ENCODE measurements at regions not wholly inside any gene's neighbourhood (a gene's known extent, or its start where the extent isn't known, plus 50 kb on each side); places are given as distances from the start of the nearest gene placed in this dataset.
"Not testable (repeated sequence)": the region's sequence is repeated elsewhere in the genome, so short reads cannot be mapped to it uniquely, and the experiment has no call there.

DNA sequence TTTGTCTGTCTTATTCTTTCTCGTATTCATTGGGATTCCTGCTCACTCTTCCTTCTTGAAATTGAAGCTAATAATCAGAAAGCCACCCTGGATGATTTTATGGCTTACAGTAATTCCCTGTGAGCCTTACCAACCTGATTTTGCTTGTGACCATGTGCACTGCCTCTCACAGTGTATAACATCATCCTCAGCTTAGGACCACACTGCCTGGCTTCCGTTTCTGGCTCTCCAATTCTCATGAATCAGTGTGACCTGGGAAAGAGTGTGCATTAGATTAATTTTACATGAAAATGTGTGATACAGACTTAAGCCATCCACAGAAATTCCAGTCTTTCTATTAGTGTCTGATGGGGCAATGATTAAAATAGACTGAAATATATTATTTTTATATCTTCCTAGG is 126.8 kb upstream of the DMRT1 start:
- DNase-seq (ENCODE audit: low spot score), result no peak

DNA sequence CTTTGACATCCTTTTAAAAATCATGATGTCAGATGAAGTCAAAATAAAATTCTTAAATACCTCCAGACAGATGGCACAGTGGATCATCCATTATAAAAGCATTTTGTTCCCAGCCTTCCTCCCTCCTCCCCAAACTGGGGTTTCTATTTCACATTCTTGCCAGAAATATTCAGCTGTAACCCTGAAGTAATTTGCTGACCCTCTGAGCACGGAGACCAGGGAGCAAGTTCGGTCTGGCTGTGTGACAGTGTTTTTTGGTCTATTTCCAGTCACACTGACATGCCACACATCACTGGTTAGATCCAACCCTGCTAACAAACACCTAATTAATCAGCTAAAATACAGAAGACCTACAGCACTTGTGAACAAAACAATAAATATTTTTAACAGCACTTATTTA is 126.2 kb upstream of the DMRT1 start:
- DNase-seq (ENCODE audit: low spot score), result no peak

DNA sequence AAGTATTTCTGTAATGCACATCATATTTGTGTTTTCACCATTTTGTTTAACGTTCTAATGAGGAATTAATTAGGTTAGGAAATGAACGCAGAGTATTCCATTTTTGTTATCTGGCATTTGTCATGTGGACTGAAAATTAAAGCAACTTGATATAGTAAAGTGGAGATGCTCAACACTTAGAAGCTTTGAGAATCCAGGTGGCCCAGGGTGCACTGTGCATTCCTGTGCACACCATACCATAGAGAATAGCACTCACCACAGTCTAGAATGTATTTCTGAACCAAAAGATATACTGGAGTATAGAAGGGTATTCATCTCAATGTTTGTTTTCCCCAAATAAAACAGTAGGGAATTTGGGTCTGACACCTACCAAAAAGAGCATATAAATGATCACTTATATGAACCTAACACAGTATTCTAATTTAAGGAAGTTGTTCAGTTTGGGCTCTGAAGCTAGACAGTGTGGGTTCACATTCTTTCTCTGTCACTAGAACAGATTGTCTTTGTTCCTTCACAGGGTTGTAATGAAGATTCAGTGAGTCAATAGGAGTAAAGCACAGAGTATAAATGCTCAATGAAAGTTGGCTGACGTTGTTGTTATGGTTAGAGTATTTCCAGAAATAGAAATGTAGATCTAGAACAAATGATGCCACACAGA is 125.6 kb upstream of the DMRT1 start:
- DNase-seq (ENCODE audit: low spot score), result peak; percentile 90

DNA sequence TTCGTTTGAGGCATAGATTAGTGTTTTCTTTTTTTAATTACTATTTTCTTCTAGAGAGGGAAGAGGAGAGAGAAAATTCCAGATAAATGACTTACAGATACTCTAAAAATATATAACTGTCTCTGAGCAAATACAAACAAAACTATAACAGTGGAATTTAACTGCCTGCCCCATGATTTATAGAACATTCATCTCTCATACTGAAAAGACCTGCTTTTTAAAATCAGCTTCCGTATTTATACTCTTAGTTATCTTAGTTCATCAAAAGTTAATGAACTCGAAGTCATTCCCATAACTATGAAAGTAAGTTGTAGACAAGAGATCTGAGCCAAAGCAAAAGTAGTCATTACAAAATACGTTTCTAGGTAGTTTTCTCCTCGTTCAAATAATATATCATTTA is 123.8 kb upstream of the DMRT1 start:
- no peak for DNase-seq (ENCODE audit: low spot score)

DNA sequence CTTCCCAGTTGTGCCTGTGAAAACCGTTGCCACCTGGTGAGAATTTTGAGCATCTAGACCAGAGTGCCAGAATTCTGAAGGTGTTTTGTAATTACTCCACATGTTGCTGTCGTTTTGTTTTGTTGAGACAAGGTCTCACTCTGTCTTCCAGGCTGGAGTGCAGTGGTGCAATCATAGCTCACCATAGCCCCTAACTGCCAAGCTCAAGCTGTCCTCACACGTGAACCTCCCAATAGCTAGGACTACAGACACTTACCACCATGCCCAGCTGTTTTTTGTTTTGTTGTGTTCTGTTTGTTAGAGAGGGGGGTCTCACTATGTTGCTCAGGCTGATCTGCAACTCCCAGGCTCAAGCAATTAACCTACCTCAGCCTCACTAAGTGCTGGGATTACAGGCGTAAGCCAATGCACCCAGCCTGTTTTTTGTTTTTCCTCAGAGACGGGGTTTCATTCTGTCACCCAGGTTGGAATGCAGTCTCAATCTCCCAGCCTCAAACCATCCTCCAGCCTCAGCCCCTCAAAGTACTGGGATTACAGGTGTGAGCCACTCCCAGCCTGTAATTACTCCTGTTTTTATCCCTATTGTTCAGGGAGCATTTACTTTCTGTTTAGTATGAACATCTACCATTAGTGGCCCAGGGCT is 121.1 kb upstream of the DMRT1 start:
- DNase-seq (ENCODE audit: low spot score), result no peak

DNA sequence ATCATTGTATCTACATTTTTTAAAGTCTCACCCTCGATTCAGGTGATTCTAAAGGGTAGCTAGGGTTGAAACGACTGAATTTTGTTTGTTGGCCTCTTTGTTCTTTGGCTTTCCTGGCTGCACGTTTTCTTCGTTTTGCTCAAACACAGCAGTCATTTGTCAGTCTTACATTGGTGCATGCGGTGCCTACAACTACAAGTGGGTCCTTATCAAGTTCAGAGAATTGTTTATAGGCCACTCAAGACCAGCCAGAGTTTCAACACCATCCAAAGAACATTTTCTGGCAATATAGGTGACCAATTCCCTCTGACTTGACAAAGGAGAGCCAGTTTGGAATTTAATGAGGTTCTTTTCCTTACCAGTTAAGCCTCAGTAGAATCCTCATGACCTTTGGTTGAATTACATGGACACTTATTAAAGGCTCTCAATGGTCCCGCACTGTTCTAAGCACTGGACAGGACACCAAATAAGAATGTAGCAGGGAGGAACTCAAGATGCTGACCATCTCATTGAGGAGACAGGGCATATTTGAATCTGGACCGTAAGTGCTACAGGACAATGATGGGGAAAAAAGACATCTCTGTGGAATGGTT is 119.0 kb upstream of the DMRT1 start:
- no peak for DNase-seq (ENCODE audit: low spot score)

DNA sequence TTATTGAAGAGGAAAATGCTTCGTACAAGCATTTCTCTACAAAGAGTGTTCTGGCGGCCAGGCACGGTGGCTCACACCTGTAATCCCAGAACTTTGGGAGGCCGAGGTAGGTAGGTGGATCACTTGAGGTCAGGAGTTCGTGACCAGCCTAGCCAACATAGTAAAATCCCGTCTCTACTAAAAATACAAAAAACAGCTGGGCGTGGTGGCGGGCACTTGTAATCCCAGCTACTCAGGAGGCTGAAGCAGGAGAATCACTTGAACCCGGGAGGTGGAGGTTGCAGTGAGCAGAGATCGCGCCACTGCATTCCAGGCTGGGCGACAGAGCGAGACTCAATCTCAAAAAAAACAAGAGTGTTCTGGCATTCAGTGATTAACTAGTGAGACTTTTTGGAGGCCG is 117.0 kb upstream of the DMRT1 start:
- DNase-seq (ENCODE audit: low spot score), result not testable (repeated sequence)

DNA sequence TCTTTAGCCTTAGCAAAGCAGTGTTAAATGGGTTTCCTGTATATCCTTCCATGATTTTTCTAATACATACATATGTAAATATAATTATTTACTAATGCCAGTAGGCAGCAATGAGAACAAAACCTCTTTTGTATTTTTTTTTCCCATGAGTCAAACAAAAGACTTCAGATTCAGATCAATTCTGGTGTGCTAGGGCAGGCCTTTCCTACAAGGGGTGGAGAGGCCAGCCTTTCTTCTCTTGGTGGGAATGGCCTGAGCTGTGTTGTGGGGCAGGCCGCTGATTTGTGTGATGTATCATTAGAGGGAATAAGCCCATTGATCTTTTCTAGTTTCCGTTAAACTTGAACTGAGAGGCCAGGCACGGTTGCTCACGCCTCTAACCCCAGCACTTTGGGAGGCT is 115.5 kb upstream of the DMRT1 start:
- peak; percentile 50 for DNase-seq (ENCODE audit: low spot score)

DNA sequence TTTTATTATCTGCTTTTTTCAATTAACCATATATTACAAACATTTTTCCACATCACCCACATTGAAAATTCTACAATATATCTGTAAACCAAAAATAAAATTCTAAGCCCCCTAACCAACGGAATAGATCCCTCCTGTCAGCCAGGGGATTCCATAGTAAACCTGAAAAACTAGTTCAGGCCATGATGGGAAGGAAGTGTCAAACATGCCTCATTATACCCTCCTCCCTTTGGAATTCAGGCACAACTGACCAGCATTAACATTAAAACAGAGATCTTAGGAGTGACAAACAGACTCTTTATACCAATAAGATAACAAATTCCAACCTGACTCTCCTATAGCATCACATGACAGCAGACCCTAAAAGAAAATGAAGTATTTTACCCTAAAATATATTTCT is 113.7 kb upstream of the DMRT1 start:
- DNase-seq (ENCODE audit: low spot score), result no peak

DNA sequence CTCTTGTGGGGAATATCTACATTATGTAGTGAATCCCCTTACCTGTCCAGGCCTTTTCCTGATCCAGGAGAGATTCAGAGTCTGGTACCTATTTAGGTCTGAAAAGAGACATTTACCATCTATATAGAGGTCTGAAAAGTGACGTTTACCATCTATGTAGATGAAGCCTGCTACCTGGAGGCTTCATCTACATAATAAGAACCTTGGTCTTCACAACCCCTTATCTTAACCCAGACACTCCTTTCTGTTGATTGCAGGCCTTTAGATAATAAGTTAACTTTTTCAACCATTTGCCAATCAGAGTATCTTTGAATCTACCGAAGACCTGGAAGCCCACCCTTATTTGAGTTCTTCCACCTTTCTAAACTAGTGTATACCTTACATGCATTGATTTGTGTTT is 113.0 kb upstream of the DMRT1 start:
- no peak for DNase-seq (ENCODE audit: low spot score)

DNA sequence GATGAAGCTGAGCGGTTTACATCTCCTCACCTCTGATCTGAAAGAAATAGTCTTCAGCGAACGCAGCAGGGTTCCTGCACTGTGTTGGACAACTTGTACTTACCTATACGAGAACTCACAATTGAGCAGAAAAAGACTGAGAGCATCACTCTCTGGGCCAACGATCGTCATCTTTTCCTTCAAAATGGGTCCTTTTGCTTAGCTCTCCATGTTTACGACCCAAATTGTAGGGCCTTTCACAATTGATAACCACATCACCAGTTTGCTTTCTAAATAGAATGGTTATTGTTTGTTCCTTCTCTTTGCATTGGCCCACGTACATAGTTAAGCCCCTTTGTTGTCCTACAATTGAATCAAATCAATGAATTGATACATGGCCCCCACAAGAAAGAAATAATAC is 110.0 kb upstream of the DMRT1 start:
- no peak for DNase-seq (ENCODE audit: low spot score)

DNA sequence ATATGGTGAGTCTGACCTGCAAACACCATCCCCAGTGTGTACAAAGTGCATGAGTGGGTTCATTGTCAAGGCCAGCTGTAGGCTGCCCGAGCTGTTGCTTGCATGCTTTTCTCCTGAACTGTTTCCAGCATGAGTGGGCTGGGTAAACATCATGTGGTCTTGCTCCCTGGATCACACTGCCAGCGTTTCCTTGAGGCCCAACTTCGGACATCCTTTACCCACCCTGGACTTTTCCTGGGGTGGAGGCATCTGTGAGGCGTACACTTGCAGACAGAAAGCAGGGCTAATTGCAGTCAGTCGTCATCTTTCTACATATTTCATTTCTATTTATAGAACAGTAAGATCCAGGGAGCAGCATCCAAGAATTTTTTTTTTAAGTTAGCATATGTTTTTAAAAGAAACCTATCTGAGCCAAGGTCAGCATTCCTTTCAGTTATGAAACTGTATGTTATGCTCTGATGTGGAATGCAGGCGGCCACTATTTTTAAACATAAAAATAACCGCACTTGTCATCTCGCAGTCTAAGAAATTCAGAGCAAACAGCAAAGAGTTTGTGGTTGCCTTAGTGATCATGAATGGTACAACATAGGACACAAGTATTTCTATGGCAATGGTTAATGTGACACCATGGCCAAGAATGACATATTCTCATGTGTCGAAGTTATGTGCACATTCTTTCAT is 106.5 kb upstream of the DMRT1 start:
- no peak for DNase-seq (ENCODE audit: low spot score)

DNA sequence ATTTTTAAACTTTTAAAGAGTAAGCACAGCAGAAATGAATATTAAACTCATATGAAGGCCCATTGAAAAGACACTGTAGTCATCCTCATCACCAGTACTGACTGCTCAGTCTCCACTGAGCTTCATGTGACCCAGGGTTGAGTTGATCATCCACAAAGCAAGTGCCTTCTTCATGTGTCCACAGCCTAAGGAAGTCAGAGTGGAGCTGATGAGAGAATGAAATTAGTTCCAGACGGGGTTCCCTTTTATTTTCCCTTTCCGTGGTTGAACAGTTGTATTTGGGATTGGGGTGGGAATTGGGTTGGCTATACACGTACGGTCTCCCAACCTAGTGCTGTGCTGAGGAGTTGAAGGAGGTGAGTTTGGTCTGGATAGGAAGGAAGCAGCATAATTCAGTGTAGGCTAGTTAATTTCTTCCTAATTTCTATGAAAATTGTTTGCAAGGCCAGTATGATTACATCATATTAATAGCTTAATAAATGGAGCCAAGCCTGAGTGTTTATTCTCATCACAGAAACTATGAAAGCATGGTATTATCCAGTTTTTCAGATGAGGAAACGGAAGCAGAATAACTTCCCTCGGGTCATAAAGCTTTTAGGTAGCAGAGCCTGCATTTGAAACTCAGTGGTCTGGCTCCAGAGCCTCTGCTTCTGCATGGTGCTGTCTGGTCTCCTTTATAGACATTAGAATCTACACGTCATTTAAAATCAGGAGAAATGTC is 103.9 kb upstream of the DMRT1 start:
- no peak for DNase-seq (ENCODE audit: low spot score)

DNA sequence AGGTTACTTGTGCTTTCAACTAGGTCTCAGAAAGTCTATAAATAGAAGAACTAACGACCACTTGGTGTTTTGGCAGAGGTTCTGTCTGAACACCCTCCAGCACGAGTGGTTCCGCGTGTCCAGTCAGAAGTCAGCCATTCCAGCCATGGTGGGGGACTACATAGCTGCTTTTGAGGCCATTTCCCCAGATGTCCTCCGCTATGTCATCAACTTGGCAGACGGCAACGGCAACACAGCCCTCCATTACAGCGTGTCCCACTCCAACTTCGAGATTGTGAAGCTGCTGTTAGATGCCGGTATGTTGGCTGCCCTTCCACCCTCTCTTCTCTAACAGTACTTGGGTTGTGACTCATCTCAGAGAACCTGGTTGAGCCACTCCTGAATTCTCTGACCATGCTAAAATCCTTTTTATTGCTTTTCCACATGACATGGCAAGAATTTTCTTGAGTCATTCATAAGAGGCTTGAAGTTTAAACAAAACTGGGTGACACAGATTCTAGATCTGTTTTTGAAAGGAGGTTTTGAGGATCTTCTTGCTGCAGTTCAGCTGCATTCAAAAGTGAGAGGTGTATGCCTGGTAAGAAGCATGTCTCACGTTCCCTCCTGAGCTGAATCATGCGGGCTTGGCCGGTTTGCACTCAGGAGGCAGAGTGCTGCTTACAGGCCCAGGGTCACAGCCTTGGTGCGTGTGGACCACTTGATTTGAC is 103.1 kb upstream of the DMRT1 start:
- DNase-seq (ENCODE audit: low spot score), result no peak

DNA sequence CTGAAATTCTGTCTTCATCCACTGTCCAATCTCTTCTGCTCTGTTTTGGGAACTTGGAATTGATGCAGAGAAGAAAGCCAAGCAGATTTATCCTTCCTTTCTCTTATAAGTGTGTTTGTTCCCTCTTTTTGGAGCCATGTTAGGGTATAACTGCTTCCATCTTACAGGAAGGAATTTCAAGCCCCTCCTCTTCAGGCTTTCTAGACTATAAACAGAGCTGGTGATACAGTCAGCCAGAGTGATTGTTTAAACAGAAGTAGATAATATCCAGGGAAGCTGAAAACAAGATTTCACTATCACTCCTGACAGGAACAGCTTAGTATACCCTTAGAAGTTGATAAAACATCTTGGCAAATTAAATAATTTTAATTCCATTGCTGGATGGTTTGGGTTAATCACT is 102.1 kb upstream of the DMRT1 start:
- DNase-seq (ENCODE audit: low spot score), result no peak

DNA sequence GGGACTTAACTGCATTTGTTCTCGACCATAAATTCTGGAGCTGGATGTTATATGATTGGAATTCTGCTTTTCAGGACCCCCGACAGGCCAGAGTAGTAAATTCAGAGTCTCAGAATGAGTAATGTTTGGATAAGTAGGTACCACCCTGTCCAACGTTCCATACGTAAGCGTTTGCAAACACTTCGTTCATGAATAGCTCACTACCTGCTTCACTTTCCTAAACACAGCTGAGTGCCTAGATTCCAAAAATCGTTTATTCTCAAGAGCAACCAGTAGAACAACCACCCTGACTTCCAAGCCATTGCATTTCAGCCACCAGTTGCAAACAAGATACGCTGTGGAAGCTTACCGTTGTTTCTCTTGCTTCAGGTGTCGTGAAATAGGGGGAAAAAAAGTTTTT is 101.3 kb upstream of the DMRT1 start:
- no peak for DNase-seq (ENCODE audit: low spot score)

DNA sequence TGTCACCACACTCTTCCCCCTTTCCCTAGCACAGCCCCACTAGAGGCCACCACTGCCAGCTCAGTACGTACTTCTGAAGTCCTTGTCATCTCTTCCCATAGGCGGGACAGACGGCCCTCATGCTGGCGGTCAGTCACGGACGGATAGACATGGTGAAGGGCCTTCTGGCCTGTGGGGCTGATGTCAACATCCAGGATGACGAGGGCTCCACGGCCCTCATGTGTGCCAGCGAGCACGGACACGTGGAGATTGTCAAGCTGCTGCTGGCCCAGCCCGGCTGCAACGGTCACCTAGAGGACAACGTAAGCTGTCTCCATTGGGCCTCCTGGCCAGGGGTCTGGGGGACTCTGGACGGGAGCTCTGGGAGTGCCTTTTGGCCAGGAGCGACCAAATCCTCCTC is 99.4 kb upstream of the DMRT1 start:
- DNase-seq (ENCODE audit: low spot score), result no peak

DNA sequence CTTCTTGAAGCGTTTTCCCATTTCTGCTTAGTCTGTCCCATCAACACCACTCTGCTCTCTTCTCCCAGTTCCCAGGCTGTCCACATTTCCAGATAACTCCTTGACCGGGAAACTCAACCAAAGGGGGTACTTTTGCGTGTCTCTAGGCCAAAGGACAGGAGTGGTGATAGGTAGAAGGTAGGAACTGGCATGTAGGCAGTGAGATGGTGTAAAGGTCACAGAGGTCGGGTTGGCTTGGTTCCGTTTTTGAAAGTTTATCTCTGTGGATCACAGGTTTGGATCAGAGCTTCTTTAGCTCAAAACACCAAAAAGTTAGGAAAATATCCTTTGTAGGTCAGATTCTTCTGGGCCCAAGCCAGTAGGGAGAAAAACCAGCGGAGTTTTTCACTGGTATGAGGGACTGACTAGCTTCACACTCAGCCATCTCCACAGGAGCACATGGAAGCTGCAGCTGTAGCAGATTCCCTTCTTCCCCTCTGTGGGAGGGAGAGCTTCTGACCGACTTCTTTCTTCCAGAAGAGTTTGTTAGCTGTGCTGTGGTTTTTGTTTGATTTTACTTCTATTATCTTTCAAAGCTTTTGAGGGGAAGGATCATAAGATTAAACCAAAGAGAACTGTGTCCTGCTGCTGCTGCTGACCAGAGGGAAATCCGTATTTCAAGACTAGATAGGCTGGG is 98.4 kb upstream of the DMRT1 start:
- no peak for DNase-seq (ENCODE audit: low spot score)

DNA sequence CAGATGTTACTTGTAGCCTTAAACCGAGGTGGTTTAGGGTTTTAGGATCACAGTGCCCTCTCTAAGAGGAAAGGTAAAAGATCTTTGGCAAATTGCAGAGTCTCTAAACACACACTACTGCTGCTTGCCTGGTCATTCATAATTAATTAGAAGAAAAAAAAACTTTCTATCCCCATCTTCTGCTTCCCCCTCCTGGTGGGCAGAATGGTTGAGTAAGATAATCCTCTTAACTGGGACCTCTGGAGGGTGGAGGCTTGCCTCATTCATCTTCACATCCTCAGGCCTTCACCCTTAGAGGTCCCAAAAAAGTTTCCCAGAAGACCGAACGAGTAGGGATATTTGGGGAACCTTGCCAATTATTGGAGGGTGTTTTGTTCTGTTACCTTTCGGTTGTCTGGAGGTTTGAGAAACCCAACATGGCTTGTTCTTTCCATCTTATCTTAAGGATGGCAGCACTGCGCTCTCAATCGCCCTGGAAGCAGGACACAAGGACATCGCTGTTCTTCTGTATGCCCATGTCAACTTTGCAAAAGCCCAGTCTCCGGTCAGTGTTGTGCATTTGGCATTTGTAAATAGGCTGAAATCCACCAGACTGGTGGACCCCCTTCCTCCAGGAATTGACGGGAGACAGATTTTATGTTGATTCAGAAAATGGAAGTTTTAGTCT is 97.3 kb upstream of the DMRT1 start:
- no peak for DNase-seq (ENCODE audit: low spot score)

DNA sequence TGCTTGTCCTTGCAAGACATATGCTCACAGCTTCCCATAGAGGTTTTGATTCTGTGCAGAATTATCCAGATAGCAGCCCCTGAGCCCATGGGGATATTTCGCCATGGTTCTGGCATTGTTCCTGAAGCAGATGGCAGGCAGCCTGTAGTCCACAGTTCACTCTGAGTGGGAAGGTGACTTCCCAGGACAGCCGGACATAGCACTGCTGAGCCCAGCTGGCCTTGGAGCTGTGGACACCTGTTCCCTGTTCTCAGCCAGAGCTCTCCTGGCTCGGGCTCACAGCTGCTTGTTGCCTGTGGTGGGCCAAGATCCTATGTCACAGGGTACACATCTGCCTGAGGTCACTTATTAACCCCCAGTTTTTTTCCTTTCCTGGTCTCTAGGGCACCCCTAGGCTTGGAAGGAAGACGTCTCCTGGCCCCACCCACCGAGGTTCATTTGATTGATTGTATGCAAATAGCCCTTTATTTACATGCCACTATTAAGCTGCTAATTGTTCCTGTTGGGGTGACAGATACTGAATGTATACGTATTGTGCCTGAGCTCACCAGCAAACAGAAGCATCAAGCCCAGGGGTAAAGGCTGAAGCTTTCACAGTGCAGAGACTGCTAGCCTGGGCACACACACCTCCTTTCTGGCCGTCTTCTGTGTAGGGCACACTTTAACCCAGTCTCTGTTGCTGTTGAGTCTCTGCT is 96.6 kb upstream of the DMRT1 start:
- DNase-seq (ENCODE audit: low spot score), result no peak

Data from COLO829 (cell line).